ENCODE measurements at regions not wholly inside any gene's neighbourhood (a gene's known extent, or its start where the extent isn't known, plus 50 kb on each side); places are given as distances from the start of the nearest gene placed in this dataset.

DNA sequence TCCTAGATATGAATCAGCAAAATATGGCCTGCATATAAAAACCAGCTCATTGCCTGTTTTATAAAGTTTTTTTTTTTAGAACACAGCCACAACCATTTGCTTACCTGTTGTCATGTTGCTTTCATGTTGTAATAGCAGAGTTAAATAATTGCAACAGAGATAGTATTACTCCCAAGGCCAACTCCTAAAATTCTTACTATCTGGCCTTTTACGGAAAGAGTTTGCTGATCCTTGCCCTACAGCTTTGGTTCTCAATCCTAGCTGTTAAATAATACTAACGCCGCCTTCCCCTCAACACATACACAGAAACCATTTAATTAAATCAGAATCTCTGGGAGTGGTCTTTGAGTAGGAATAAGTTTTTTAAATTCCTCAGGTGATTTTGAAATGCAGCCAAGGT is 231.3 kb upstream of the TET2 start (continued):
- TF ChIP-seq JUNB (IDR thresholded peaks at IDR 0.05; ENCODE audit: unreplicated experiment), result no peak
- TF ChIP-seq, protein P1, sequence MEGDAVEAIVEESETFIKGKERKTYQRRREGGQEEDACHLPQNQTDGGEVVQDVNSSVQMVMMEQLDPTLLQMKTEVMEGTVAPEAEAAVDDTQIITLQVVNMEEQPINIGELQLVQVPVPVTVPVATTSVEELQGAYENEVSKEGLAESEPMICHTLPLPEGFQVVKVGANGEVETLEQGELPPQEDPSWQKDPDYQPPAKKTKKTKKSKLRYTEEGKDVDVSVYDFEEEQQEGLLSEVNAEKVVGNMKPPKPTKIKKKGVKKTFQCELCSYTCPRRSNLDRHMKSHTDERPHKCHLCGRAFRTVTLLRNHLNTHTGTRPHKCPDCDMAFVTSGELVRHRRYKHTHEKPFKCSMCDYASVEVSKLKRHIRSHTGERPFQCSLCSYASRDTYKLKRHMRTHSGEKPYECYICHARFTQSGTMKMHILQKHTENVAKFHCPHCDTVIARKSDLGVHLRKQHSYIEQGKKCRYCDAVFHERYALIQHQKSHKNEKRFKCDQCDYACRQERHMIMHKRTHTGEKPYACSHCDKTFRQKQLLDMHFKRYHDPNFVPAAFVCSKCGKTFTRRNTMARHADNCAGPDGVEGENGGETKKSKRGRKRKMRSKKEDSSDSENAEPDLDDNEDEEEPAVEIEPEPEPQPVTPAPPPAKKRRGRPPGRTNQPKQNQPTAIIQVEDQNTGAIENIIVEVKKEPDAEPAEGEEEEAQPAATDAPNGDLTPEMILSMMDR (conservative IDR thresholded peaks at IDR 0.05; ENCODE audit: low read depth in 2 of 2), result no peak

DNA sequence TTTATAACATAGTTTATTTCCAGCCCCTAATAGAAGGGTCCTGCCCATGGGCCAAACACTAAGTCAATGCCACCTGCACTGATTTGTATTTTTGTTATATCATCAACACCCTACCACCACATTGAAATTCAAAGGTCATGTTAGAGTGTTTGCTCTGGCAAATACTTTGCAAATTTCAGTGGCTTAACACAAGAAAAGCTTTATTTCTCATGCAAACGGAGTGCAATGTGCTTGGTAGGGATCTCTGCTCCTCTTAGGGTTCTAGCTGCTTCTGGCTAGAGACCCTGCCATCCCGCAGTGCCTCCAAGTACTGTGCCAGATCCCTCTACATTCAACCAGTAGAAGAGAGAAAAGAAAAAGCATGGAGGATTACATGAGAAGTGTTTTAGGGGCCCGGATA is 230.8 kb upstream of the TET2 start:
- Histone ChIP-seq H3K4me1 (ENCODE audit: insufficient read depth) (no peaks in the 10 kb centered on the region), H3K36me3 (ENCODE audit: insufficient read depth) (no peaks in the 10 kb centered on the region), H3K9me2 (ENCODE audit: insufficient read depth) (no peaks in the 10 kb centered on the region), H3K4me3 (no peak overlapping the region), H4K20me1 (replicated peaks; ENCODE audit: insufficient read depth) (peaks cover 25% of the 10 kb centered on the region; the same call in 1 of the 2 replicates), H3K4me2 (no peak overlapping the region), H3K27me3 (ENCODE audit: insufficient read depth) (peaks cover 98% of the 10 kb centered on the region), H3K27ac (ENCODE audit: low read depth) (no peak overlapping the region), H3F3A (replicated peaks; ENCODE audit: low read depth) (no peaks in the 10 kb centered on the region), H3K79me2 (replicated peaks; ENCODE audit: insufficient read depth) (no peaks in the 10 kb centered on the region), H2AFZ (no peak overlapping the region)
- DNase-seq (ENCODE audit: low spot score) (peak; percentile 89), ATAC-seq (peak; percentile 100)
- Mint-ChIP-seq H3K9me3 (peaks cover 13% of the 10 kb centered on the region), H3K27ac (no peak overlapping the region), H3K4me3 (no peak overlapping the region), H3K36me3 (ENCODE audit: low read depth) (peaks cover 4% of the 10 kb centered on the region; the same call in 1 of the 3 replicates), H3K27me3 (ENCODE audit: insufficient read depth, low read depth, poor library complexity) (peaks cover 93% of the 10 kb centered on the region), H3K4me1 (peaks cover 7% of the 10 kb centered on the region; the same call in 1 of the 3 replicates)
- TF ChIP-seq STAT1 (IDR thresholded peaks at IDR 0.05; ENCODE audit: unreplicated experiment), result no peak
- peak; percentile 88 for TF ChIP-seq POLR2AphosphoS5 (IDR thresholded peaks at IDR 0.05; ENCODE audit: low read depth)
- peak; percentile 87 for TF ChIP-seq NANOG (IDR thresholded peaks at IDR 0.05; ENCODE audit: borderline replicate concordance)
- TF ChIP-seq, protein P2, sequence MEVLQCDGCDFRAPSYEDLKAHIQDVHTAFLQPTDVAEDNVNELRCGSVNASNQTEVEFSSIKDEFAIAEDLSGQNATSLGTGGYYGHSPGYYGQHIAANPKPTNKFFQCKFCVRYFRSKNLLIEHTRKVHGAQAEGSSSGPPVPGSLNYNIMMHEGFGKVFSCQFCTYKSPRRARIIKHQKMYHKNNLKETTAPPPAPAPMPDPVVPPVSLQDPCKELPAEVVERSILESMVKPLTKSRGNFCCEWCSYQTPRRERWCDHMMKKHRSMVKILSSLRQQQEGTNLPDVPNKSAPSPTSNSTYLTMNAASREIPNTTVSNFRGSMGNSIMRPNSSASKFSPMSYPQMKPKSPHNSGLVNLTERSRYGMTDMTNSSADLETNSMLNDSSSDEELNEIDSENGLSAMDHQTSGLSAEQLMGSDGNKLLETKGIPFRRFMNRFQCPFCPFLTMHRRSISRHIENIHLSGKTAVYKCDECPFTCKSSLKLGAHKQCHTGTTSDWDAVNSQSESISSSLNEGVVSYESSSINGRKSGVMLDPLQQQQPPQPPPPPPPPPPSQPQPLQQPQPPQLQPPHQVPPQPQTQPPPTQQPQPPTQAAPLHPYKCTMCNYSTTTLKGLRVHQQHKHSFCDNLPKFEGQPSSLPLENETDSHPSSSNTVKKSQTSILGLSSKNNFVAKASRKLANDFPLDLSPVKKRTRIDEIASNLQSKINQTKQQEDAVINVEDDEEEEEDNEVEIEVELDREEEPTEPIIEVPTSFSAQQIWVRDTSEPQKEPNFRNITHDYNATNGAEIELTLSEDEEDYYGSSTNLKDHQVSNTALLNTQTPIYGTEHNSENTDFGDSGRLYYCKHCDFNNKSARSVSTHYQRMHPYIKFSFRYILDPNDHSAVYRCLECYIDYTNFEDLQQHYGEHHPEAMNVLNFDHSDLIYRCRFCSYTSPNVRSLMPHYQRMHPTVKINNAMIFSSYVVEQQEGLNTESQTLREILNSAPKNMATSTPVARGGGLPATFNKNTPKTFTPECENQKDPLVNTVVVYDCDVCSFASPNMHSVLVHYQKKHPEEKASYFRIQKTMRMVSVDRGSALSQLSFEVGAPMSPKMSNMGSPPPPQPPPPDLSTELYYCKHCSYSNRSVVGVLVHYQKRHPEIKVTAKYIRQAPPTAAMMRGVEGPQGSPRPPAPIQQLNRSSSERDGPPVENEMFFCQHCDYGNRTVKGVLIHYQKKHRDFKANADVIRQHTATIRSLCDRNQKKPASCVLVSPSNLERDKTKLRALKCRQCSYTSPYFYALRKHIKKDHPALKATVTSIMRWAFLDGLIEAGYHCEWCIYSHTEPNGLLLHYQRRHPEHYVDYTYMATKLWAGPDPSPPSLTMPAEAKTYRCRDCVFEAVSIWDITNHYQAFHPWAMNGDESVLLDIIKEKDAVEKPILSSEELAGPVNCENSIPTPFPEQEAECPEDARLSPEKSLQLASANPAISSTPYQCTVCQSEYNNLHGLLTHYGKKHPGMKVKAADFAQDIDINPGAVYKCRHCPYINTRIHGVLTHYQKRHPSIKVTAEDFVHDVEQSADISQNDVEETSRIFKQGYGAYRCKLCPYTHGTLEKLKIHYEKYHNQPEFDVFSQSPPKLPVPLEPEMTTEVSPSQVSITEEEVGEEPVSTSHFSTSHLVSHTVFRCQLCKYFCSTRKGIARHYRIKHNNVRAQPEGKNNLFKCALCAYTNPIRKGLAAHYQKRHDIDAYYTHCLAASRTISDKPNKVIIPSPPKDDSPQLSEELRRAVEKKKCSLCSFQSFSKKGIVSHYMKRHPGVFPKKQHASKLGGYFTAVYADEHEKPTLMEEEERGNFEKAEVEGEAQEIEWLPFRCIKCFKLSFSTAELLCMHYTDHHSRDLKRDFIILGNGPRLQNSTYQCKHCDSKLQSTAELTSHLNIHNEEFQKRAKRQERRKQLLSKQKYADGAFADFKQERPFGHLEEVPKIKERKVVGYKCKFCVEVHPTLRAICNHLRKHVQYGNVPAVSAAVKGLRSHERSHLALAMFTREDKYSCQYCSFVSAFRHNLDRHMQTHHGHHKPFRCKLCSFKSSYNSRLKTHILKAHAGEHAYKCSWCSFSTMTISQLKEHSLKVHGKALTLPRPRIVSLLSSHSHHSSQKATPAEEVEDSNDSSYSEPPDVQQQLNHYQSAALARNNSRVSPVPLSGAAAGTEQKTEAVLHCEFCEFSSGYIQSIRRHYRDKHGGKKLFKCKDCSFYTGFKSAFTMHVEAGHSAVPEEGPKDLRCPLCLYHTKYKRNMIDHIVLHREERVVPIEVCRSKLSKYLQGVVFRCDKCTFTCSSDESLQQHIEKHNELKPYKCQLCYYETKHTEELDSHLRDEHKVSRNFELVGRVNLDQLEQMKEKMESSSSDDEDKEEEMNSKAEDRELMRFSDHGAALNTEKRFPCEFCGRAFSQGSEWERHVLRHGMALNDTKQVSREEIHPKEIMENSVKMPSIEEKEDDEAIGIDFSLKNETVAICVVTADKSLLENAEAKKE (CRISPR knock-in tag; IDR thresholded peaks at IDR 0.05), result peak; percentile 83
- TF ChIP-seq, protein P3, sequence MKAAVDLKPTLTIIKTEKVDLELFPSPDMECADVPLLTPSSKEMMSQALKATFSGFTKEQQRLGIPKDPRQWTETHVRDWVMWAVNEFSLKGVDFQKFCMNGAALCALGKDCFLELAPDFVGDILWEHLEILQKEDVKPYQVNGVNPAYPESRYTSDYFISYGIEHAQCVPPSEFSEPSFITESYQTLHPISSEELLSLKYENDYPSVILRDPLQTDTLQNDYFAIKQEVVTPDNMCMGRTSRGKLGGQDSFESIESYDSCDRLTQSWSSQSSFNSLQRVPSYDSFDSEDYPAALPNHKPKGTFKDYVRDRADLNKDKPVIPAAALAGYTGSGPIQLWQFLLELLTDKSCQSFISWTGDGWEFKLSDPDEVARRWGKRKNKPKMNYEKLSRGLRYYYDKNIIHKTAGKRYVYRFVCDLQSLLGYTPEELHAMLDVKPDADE (IDR thresholded peaks at IDR 0.05), result 0 out of 2 replicates have a peak, but pooled peaks have one; percentile 50
- no peak for TF ChIP-seq JUNB (IDR thresholded peaks at IDR 0.05; ENCODE audit: unreplicated experiment)
- TF ChIP-seq ZNF331 (CRISPR knock-in tag; IDR thresholded peaks at IDR 0.05; ENCODE audit: low read depth), result no peak
- no peak for TF ChIP-seq ZNF114 (CRISPR knock-in tag; IDR thresholded peaks at IDR 0.05)
